Astrocyte of the cerebellum (primary cell): ENCODE measurements at regions not wholly inside any gene's neighbourhood (a gene's known extent, or its start where the extent isn't known, plus 50 kb on each side); places are given as distances from the start of the nearest gene placed in this dataset.

Source experiments
- DNase-seq: peaks from one replicate; pipeline ENCODE4 v3.0.0-alpha.2; 2011; ENCODE audit warnings: low read depth
- H3K4me3 ChIP-seq: 2 replicates; pipeline ENCODE4 v1.5.1; 2011; ENCODE audit warnings: mild to moderate bottlenecking, low read depth, low read length, moderate library complexity
- CTCF ChIP-seq: IDR thresholded peaks from 2 replicates; pipeline ENCODE4 v1.5.1; 2012; ENCODE audit warnings: low read length, low read depth, moderate library complexity, mild to moderate bottlenecking; ENCODE audit errors: missing control alignments
- in situ Hi-C: cut with HindIII; loops from 2 replicates; pipeline ENCODE4 v1.10.0; 2017; ENCODE audit warnings: low sequenced_read_pairs

GRCh38 chr14:53711205-53711604, 245.4 kb downstream of the BMP4 start:
- no peak for TF ChIP-seq CTCF
- DNase-seq, result no peak
- in situ Hi-C loops, result no loop called here
- H3K4me3 ChIP-seq, result no peak overlapping the region

GRCh38 chr14:53710615-53711014, 246.0 kb downstream of the BMP4 start:
- in situ Hi-C loops, result no loop called here
- TF ChIP-seq CTCF, result no peak
- H3K4me3 ChIP-seq, result no peak overlapping the region
- no peak for DNase-seq

GRCh38 chr14:53709381-53709780, 247.2 kb downstream of the BMP4 start:
- TF ChIP-seq CTCF, result no peak
- in situ Hi-C loops, result no loop called here
- no peak overlapping the region for H3K4me3 ChIP-seq

GRCh38 chr14:53703457-53703856, 253.2 kb downstream of the BMP4 start:
- in situ Hi-C loops, result no loop called here

More at GRCh38 chr14:53709381-53709780, 247.2 kb downstream of the BMP4 start:
- no peak for DNase-seq

GRCh38 chr14:53701108-53701875, 255.3 kb downstream of the BMP4 start:
- no peak for TF ChIP-seq CTCF
- no peak overlapping the region for H3K4me3 ChIP-seq
- in situ Hi-C loops, result no loop called here
- no peak for DNase-seq

More at GRCh38 chr14:53703457-53703856, 253.2 kb downstream of the BMP4 start:
- no peak for DNase-seq
- H3K4me3 ChIP-seq, result no peak overlapping the region
- TF ChIP-seq CTCF, result no peak

- in situ Hi-C loops, result no loop called here
- H3K4me3 ChIP-seq, result no peak overlapping the region
- TF ChIP-seq CTCF, result no peak
- no peak for DNase-seq
Measured at GRCh38 chr14:53696217-53696965, 260.2 kb downstream of the BMP4 start.
